ENCODE measurements at regions not wholly inside any gene's neighbourhood (a gene's known extent, or its start where the extent isn't known, plus 50 kb on each side); places are given as distances from the start of the nearest gene placed in this dataset.

GRCh38 chr2:201956361-201956760 lies 77.3 kb upstream of the FZD7 start:
- H3K36me3 ChIP-seq (ENCODE audit: control insufficient read depth, insufficient read depth, low read length): no peaks in the 10 kb centered on the region
- H3K4me3 ChIP-seq (ENCODE audit: low read depth, low read length): no peak overlapping the region
- 74% methylated on average over 7 of the region's 7 CpGs for WGBS (ENCODE audit: insufficient coverage)
- DNase-seq (ENCODE audit: low read depth in 4 of 6, low spot score in 6 of 6): no peak
- peaks cover 2% of the 10 kb centered on the region for H3K27me3 ChIP-seq (ENCODE audit: control insufficient read depth, insufficient read depth, low read length)
- peaks cover 13% of the 10 kb centered on the region for H3K4me1 ChIP-seq (ENCODE audit: control insufficient read depth, insufficient read depth, low read length)
- no peak overlapping the region for H3K27ac ChIP-seq (ENCODE audit: low read depth, low read length)
- H3K9me3 ChIP-seq (ENCODE audit: control insufficient read depth, insufficient read depth, low read length): no peaks in the 10 kb centered on the region

GRCh38 chr2:201957091-201957490 lies 76.6 kb upstream of the FZD7 start:
- H3K4me1 ChIP-seq (ENCODE audit: control insufficient read depth, insufficient read depth, low read length): peaks cover 13% of the 10 kb centered on the region
- WGBS (ENCODE audit: insufficient coverage): no CpG with 5 or more reads among the region's 1 CpG
- no peaks in the 10 kb centered on the region for H3K9me3 ChIP-seq (ENCODE audit: control insufficient read depth, insufficient read depth, low read length)
- no peak overlapping the region for H3K27ac ChIP-seq (ENCODE audit: low read depth, low read length)
- H3K4me3 ChIP-seq (ENCODE audit: low read depth, low read length): no peak overlapping the region
- peaks cover 2% of the 10 kb centered on the region for H3K27me3 ChIP-seq (ENCODE audit: control insufficient read depth, insufficient read depth, low read length)
- DNase-seq (ENCODE audit: low read depth in 4 of 6, low spot score in 6 of 6): no peak
- H3K36me3 ChIP-seq (ENCODE audit: control insufficient read depth, insufficient read depth, low read length): no peaks in the 10 kb centered on the region

DNA sequence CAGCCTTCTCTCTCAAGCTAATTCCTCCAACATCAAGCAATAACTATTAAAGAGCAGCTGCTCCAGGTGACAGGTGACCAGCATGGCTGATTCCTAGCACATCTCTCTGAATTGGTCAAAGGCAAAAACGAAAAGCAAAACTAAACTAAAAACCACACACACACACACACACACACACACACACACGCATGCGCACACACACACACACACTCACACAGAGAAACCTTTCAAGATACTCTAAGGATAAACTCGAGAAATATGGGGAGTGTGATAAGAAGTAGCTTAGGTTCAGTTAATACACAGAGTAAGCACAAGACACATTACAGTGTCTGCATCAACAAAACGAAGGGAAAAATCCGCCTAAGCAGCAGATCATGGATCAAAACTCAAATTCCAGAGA lies 74.5 kb upstream of the FZD7 start:
- no peaks in the 10 kb centered on the region for H3K9me3 ChIP-seq (ENCODE audit: control insufficient read depth, insufficient read depth, low read length)
- WGBS (ENCODE audit: insufficient coverage): 100% methylated on average over 1 of the region's 6 CpGs

GRCh38 chr2:201959626-201960025 lies 74.0 kb upstream of the FZD7 start:
- no peak for DNase-seq (ENCODE audit: low read depth in 4 of 6, low spot score in 6 of 6)
- no peak overlapping the region for H3K4me3 ChIP-seq (ENCODE audit: low read depth, low read length)
- WGBS (ENCODE audit: insufficient coverage): 43% methylated on average over 1 of the region's 2 CpGs
- H3K27me3 ChIP-seq (ENCODE audit: control insufficient read depth, insufficient read depth, low read length): peaks cover 3% of the 10 kb centered on the region
- no peaks in the 10 kb centered on the region for H3K36me3 ChIP-seq (ENCODE audit: control insufficient read depth, insufficient read depth, low read length)
- no peak overlapping the region for H3K27ac ChIP-seq (ENCODE audit: low read depth, low read length)
- no peaks in the 10 kb centered on the region for H3K9me3 ChIP-seq (ENCODE audit: control insufficient read depth, insufficient read depth, low read length)
- H3K4me1 ChIP-seq (ENCODE audit: control insufficient read depth, insufficient read depth, low read length): peaks cover 16% of the 10 kb centered on the region

More for the DNA sequence above, 74.5 kb upstream of the FZD7 start:
- no peak overlapping the region for H3K4me3 ChIP-seq (ENCODE audit: low read depth, low read length)
- H3K27ac ChIP-seq (ENCODE audit: low read depth, low read length): no peak overlapping the region
- no peak for DNase-seq (ENCODE audit: low read depth in 4 of 6, low spot score in 6 of 6)
- peaks cover 13% of the 10 kb centered on the region for H3K4me1 ChIP-seq (ENCODE audit: control insufficient read depth, insufficient read depth, low read length)
- peaks cover 3% of the 10 kb centered on the region for H3K27me3 ChIP-seq (ENCODE audit: control insufficient read depth, insufficient read depth, low read length)
- H3K36me3 ChIP-seq (ENCODE audit: control insufficient read depth, insufficient read depth, low read length): no peaks in the 10 kb centered on the region

GRCh38 chr2:201960305-201960704 lies 73.3 kb upstream of the FZD7 start:
- H3K27me3 ChIP-seq (ENCODE audit: control insufficient read depth, insufficient read depth, low read length): peaks cover 3% of the 10 kb centered on the region
- H3K27ac ChIP-seq (ENCODE audit: low read depth, low read length): no peak overlapping the region
- WGBS (ENCODE audit: insufficient coverage): 45% methylated on average over 7 of the region's 7 CpGs
- DNase-seq (ENCODE audit: low read depth in 4 of 6, low spot score in 6 of 6): peak in 2 of 6 donors; percentile 71 to 72
- no peaks in the 10 kb centered on the region for H3K9me3 ChIP-seq (ENCODE audit: control insufficient read depth, insufficient read depth, low read length)
- peaks cover 23% of the 10 kb centered on the region for H3K4me1 ChIP-seq (ENCODE audit: control insufficient read depth, insufficient read depth, low read length)
- no peaks in the 10 kb centered on the region for H3K36me3 ChIP-seq (ENCODE audit: control insufficient read depth, insufficient read depth, low read length)
- H3K4me3 ChIP-seq (ENCODE audit: low read depth, low read length): no peak overlapping the region

DNA sequence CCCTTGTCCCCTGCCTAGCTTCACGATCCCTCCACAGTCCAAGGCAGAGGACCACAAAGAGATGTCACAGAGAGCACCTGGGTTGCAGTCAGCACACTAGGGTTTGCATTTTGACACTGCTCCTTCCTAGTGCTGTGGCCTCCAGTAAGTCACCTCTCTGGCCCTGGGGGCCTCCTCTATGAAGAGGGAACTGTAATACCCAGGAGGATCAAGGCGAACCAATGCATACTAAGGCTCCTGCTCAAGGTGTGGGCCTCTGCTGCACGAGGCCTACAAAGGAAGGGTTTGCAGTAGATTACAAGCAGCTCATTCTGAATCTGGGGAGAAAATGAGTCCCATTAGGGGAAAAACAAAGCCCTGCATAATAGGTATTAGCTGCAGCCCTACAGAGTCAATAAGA lies 72.3 kb upstream of the FZD7 start:
- WGBS (ENCODE audit: insufficient coverage): 81% methylated on average over 3 of the region's 3 CpGs
- Histone ChIP-seq H3K27me3 (ENCODE audit: control insufficient read depth, insufficient read depth, low read length) (peaks cover 3% of the 10 kb centered on the region), H3K4me3 (ENCODE audit: low read depth, low read length) (no peak overlapping the region), H3K27ac (ENCODE audit: low read depth, low read length) (no peak overlapping the region), H3K36me3 (ENCODE audit: control insufficient read depth, insufficient read depth, low read length) (no peaks in the 10 kb centered on the region), H3K4me1 (ENCODE audit: control insufficient read depth, insufficient read depth, low read length) (peaks cover 13% of the 10 kb centered on the region), H3K9me3 (ENCODE audit: control insufficient read depth, insufficient read depth, low read length) (no peaks in the 10 kb centered on the region)
- DNase-seq (ENCODE audit: low read depth in 4 of 6, low spot score in 6 of 6): no peak

GRCh38 chr2:201962774-201963562 lies 70.7 kb upstream of the FZD7 start:
- Histone ChIP-seq H3K27ac (ENCODE audit: low read depth, low read length) (no peak overlapping the region), H3K36me3 (ENCODE audit: control insufficient read depth, insufficient read depth, low read length) (no peaks in the 10 kb centered on the region), H3K9me3 (ENCODE audit: control insufficient read depth, insufficient read depth, low read length) (no peaks in the 10 kb centered on the region), H3K4me3 (ENCODE audit: low read depth, low read length) (no peak overlapping the region), H3K27me3 (ENCODE audit: control insufficient read depth, insufficient read depth, low read length) (peaks cover 3% of the 10 kb centered on the region), H3K4me1 (ENCODE audit: control insufficient read depth, insufficient read depth, low read length) (peaks cover 23% of the 10 kb centered on the region)
- DNase-seq (ENCODE audit: low read depth in 4 of 6, low spot score in 6 of 6): no peak
- 58% methylated on average over 13 of the region's 14 CpGs for WGBS (ENCODE audit: insufficient coverage)

GRCh38 chr2:201964011-201964410 lies 69.6 kb upstream of the FZD7 start:
- DNase-seq (ENCODE audit: low read depth in 4 of 6, low spot score in 6 of 6): no peak
- 93% methylated on average over 2 of the region's 4 CpGs for WGBS (ENCODE audit: insufficient coverage)
- H3K36me3 ChIP-seq (ENCODE audit: control insufficient read depth, insufficient read depth, low read length): no peaks in the 10 kb centered on the region
- no peaks in the 10 kb centered on the region for H3K9me3 ChIP-seq (ENCODE audit: control insufficient read depth, insufficient read depth, low read length)
- H3K4me3 ChIP-seq (ENCODE audit: low read depth, low read length): no peak overlapping the region
- peaks cover 3% of the 10 kb centered on the region for H3K27me3 ChIP-seq (ENCODE audit: control insufficient read depth, insufficient read depth, low read length)
- H3K4me1 ChIP-seq (ENCODE audit: control insufficient read depth, insufficient read depth, low read length): peaks cover 23% of the 10 kb centered on the region
- no peak overlapping the region for H3K27ac ChIP-seq (ENCODE audit: low read depth, low read length)

DNA sequence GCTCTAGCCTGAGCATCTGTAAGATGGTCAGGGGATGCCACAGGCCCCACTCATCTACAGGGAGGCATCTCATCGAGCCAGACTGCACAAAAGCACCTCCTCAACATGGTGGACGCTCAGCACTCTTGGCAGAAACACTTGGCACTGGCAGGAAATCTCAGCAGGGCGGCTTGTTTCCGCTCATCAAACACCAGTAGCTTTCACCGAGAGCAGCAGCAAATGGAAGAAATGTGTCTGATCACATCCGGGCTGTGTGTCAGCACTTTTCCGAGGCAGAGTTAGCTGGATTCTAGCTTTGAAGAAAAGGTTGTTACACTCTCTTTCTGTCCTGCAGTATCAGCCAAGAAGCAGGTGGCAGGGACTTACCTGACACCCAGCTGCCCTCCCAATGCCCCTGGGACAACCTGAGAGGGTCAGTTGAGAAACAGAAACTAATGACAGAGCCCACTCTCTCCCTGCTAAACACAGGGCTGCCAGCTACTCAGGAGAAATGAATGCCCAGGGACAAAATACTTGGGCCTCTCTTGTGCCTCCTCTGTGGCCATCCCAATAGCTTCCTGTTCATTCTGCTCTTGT lies 68.9 kb upstream of the FZD7 start:
- no peaks in the 10 kb centered on the region for H3K36me3 ChIP-seq (ENCODE audit: control insufficient read depth, insufficient read depth, low read length)
- peaks cover 23% of the 10 kb centered on the region for H3K4me1 ChIP-seq (ENCODE audit: control insufficient read depth, insufficient read depth, low read length)
- DNase-seq (ENCODE audit: low read depth in 4 of 6, low spot score in 6 of 6): peak in 3 of 6 donors; percentile 59 to 92 (median 84)
- 5% methylated on average over 7 of the region's 7 CpGs for WGBS (ENCODE audit: insufficient coverage)
- H3K4me3 ChIP-seq (ENCODE audit: low read depth, low read length): no peak overlapping the region
- no peaks in the 10 kb centered on the region for H3K9me3 ChIP-seq (ENCODE audit: control insufficient read depth, insufficient read depth, low read length)
- peaks cover 3% of the 10 kb centered on the region for H3K27me3 ChIP-seq (ENCODE audit: control insufficient read depth, insufficient read depth, low read length)
- H3K27ac ChIP-seq (ENCODE audit: low read depth, low read length): peak overlapping the region; percentile 13

DNA sequence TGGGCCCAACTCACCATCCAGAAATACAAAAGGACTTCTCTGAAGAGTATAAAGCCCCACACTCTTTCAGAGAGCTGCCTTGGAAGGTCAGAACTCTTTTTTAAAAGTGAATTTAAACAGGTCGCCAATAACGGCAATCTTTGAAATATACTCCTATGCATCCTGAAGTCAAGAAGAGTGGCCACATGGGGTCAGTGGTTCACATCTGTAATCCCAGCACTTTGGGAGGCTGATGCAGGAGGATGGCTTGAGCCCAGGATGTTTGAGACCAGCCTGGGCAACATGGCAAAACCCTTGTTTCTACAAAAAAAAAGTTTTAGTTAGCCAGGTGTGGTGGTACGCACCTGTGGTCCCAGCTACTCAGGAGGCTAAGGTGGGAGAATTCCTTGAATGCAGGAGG lies 68.1 kb upstream of the FZD7 start:
- Histone ChIP-seq H3K9me3 (ENCODE audit: control insufficient read depth, insufficient read depth, low read length) (no peaks in the 10 kb centered on the region), H3K4me1 (ENCODE audit: control insufficient read depth, insufficient read depth, low read length) (peaks cover 23% of the 10 kb centered on the region), H3K27me3 (ENCODE audit: control insufficient read depth, insufficient read depth, low read length) (peaks cover 3% of the 10 kb centered on the region), H3K36me3 (ENCODE audit: control insufficient read depth, insufficient read depth, low read length) (no peaks in the 10 kb centered on the region), H3K27ac (ENCODE audit: low read depth, low read length) (no peak overlapping the region), H3K4me3 (ENCODE audit: low read depth, low read length) (no peak overlapping the region)
- DNase-seq (ENCODE audit: low read depth in 4 of 6, low spot score in 6 of 6): no peak
- 87% methylated on average over 3 of the region's 3 CpGs for WGBS (ENCODE audit: insufficient coverage)
